NCI-H345 treated with DMSO at 0.1 percent for 48 hours (cell line): ENCODE measurements at regions not wholly inside any gene's neighbourhood (a gene's known extent, or its start where the extent isn't known, plus 50 kb on each side); places are given as distances from the start of the nearest gene placed in this dataset.

ENCODE experiments used
- DNase-seq: peaks from one replicate; lab custom pipeline; 2025; ENCODE audit not compliant: unreplicated experiment; lab: John Stamatoyannopoulos, UW

GRCh38 chr5:103354446-103354845 lies 95.9 kb downstream of the MACIR start:
- DNase-seq: no peak

DNA sequence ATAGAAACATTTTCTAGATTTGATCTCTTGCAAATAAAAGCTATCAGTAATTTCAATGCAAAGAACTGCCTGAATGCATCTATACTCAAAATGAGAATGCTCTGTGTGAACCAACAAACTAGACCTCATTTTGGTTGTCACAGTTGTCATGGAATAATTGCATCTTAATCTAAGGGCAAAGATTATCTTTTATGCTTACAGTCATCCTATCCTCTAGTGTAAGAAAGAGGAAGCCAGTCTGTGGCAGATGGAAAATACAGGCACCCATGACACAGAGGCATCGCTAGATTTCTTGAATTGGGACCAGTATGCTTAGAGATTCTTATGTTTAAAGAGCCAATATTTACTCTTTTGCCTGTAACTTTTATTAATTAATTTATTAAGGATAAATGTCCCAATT lies 95.0 kb downstream of the MACIR start:
- no peak for DNase-seq

- no peak for DNase-seq
These were observed 89.3 kb downstream of the MACIR start for GRCh38 chr5:103347716-103348423.

- DNase-seq: no peak
These were observed 87.7 kb downstream of the MACIR start for GRCh38 chr5:103346162-103346748.

DNA sequence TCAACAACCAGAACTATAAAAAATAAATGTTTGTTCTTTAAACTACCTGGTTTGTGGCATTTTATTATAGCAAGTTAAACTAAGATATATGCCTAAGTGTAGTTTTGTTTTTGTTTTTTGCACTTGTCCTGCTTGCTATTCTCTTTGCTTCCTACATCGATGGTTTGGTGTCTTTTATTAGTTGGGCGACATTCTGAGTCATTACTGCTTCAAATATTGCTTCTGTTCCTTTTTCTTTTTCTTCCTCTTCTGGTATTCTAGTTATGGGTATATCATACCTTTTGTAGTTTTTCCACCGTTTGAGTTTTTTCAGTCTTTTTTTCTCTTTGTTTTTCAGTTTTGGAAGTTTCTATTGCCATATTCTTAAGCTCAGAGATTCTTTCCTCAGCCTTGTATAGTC lies 86.9 kb downstream of the MACIR start:
- no peak for DNase-seq

DNA sequence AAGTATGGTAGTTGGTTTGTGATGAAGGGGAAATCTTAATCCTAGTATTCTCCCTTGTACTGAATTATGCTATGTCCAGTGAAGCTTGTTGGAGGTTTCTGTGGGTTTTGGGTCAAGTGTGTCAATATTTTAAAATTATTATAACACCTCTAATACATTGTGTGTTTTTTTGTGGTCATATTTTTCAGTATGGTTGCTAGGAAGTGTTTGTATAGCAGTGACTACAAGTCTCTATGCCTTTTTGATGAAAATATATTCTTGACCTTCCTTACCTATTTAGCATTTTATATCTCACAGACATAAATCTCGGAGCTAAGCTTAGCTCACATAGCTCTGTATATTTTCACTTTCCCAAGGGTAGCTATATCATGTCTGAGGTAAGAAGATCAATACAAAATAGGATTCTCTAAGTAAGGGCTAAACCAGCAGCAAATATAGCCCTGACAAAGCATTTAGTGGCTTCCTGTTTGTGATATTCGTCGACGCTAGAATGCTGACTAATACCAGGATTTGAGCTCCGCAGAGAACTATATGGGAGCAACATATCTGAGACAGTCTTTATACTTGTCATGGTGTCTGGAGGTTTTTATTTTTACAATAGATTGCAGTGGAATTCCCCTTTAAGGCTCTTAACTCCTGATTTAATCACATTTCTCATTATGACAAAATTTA lies 82.3 kb downstream of the MACIR start:
- DNase-seq: no peak

GRCh38 chr5:103340132-103340531 lies 81.6 kb downstream of the MACIR start:
- no peak for DNase-seq

DNA sequence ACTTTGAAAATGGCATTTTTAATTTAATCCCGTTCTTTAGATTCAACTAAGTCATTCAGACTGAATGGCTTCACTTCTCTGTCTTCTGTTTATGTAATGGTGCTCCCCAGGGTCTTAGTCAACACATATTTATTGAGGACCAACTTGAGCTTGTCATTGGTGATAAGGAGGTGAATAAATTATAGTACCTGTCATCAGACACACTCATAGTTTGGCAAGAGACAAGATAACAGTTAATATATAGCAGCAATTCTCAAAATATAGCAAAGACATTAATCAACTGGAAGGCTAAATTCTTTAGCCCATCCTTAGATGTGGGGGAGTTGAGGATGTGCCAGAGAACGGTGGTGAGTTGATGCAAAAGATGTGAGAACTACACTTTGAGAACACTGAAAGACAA lies 78.4 kb downstream of the MACIR start:
- DNase-seq: no peak

DNA sequence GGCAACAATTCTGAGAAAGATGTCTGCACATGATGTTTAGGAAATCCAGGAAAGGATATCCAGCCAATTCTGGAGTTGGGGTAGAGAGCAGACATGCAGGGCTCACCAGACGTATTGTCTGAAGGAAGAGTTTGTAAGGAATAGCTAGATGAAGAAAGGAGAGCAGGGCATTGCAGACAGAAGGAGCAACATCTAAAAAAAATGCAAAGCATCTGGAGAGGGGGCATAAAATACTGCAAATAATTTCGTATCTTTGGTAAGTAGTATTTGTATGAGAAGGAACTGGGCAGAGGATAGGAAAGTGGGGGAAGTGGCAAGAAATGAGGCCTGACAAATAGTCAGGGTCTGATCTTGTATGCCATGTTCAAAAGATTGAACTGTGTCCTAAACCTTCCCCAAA lies 74.8 kb downstream of the MACIR start:
- no peak for DNase-seq

GRCh38 chr5:103330875-103331274 lies 72.3 kb downstream of the MACIR start:
- no peak for DNase-seq
